Stomach (tissue), 8 donors: ENCODE measurements at regions not wholly inside any gene's neighbourhood (a gene's known extent, or its start where the extent isn't known, plus 50 kb on each side); places are given as distances from the start of the nearest gene placed in this dataset.

Source experiments
- DNase-seq, 2 donors: peaks; one replicate each; pipeline versions ENCODE4 v3.0.0 to v3.0.0-alpha.2; 2013 to 2019
- H3K27ac ChIP-seq, 5 donors: fragments of 200-600 bp in 4 of 5; sonication (generic) in 4 of 5; one replicate each; pipeline ENCODE4 v1.5.1; 2013 to 2019; ENCODE audit warnings: mild to moderate bottlenecking in 1 of 5, moderate library complexity in 1 of 5
- H3K27me3 ChIP-seq, 3 donors: fragments of 200-600 bp; sonication (generic); one replicate each; pipeline ENCODE4 v1.5.1; 2017 to 2019; ENCODE audit warnings: mixed run types in 1 of 3
- H3K36me3 ChIP-seq, 4 donors: fragments of 200-600 bp; sonication (generic); 1 replicate in 3 of 4; 2 replicates in 1 of 4; pipeline ENCODE4 v1.5.1; 2016 to 2019
- H3K4me1 ChIP-seq, 4 donors: fragments of 200-600 bp; sonication (generic); one replicate each; pipeline ENCODE4 v1.5.1; 2016 to 2019
- H3K4me3 ChIP-seq, 4 donors: fragments of 200-600 bp; sonication (generic) in 3 of 4; one replicate each; pipeline ENCODE4 v1.5.1; 2016 to 2019; ENCODE audit warnings: mild to moderate bottlenecking in 1 of 4
- H3K9me3 ChIP-seq, 4 donors: fragments of 200-600 bp; sonication (generic); one replicate each; pipeline ENCODE4 v1.5.1; 2016 to 2019
- CTCF ChIP-seq, 7 experiments: fragments of 450-650 bp in 4 of 7; fragments of 200-600 bp in 3 of 7; sonication (generic) in 3 of 7; IDR thresholded peaks; one replicate each; pipeline ENCODE4 v1.5.1; 2016 to 2019; ENCODE audit warnings: antibody characterized with exemption in 7 of 7, control low read depth in 2 of 7, mild to moderate bottlenecking in 1 of 7
- EP300 ChIP-seq: sonication (generic); formaldehyde crosslinking; IDR thresholded peaks from one replicate; pipeline ENCODE4 v1.6.1; 2017; ENCODE audit warnings: antibody characterized with exemption
- POLR2A ChIP-seq, 4 donors: fragments of 450-650 bp; IDR thresholded peaks; one replicate each; pipeline ENCODE4 v1.6.1; 2016; ENCODE audit warnings: antibody characterized with exemption in 4 of 4, control low read depth in 2 of 4, mild to moderate bottlenecking in 1 of 4, moderate library complexity in 1 of 4
- POLR2AphosphoS5 ChIP-seq, 3 donors: sonication (generic); formaldehyde crosslinking; IDR thresholded peaks; one replicate each; pipeline ENCODE4 v1.6.1; 2016; ENCODE audit warnings: antibody characterized with exemption in 3 of 3
- WGBS, 5 donors: extraction: QIAGEN DNeasy Blood & Tissue Kit in 3 of 5; methylation state at CpG; one replicate each; pipeline versions ENCODE4 v1.1.5 to v1.1.7; 2013 to 2018; 5-methylcytosine and 5-hydroxymethylcytosine counted together
- intact Hi-C: fragments of 100-400 bp; cut with DNase I; formaldehyde crosslinking; loops from one replicate; pipeline ENCODE4 v1.15.1; 2023; ENCODE audit warnings: low total_unique reads
- donor health status: healthy with polysubstance abuse.
- donor health status: Bipolar disorder and iron deficiency.
- donor health status: healthy.

- no peaks in the 10 kb centered on the region for H3K4me1 ChIP-seq
- intact Hi-C loops: no loop called here
- WGBS, 5 donors: 63 to 76% (median 73%) methylated on average over 2 of the region's 2 CpGs
- no peak for DNase-seq
- TF ChIP-seq EP300: no peak
- no peak for TF ChIP-seq CTCF (IDR thresholded peaks at IDR 0.05)
- TF ChIP-seq POLR2A (IDR thresholded peaks at IDR 0.05): no peak
- TF ChIP-seq POLR2AphosphoS5 (IDR thresholded peaks at IDR 0.05): no peak
- H3K36me3 ChIP-seq: no peaks in the 10 kb centered on the region
- H3K27me3 ChIP-seq: no peaks in the 10 kb centered on the region
- H3K4me3 ChIP-seq: no peak overlapping the region
- H3K27ac ChIP-seq: no peak overlapping the region
- peaks cover 0 to 6% (median 0%) of the 10 kb centered on the region in 4 donors for H3K9me3 ChIP-seq
Measured at GRCh38 chr12:97259098-97259497, 203.5 kb upstream of the RMST start.

GRCh38 chr12:97260786-97261185, 201.8 kb upstream of the RMST start:
- H3K27me3 ChIP-seq: no peaks in the 10 kb centered on the region
- no peak overlapping the region for H3K4me3 ChIP-seq
- WGBS, 5 donors: 74 to 79% (median 77%) methylated on average over 9 of the region's 9 CpGs
- H3K36me3 ChIP-seq: no peaks in the 10 kb centered on the region
- TF ChIP-seq POLR2A (IDR thresholded peaks at IDR 0.05): no peak
- no peak for TF ChIP-seq POLR2AphosphoS5 (IDR thresholded peaks at IDR 0.05)
- no peak for TF ChIP-seq EP300
- TF ChIP-seq CTCF (IDR thresholded peaks at IDR 0.05): no peak
- H3K27ac ChIP-seq: no peak overlapping the region
- intact Hi-C loops: no loop called here
- H3K9me3 ChIP-seq: peaks cover 0 to 6% (median 0%) of the 10 kb centered on the region in 4 donors
- DNase-seq: no peak
- H3K4me1 ChIP-seq: no peaks in the 10 kb centered on the region

DNA sequence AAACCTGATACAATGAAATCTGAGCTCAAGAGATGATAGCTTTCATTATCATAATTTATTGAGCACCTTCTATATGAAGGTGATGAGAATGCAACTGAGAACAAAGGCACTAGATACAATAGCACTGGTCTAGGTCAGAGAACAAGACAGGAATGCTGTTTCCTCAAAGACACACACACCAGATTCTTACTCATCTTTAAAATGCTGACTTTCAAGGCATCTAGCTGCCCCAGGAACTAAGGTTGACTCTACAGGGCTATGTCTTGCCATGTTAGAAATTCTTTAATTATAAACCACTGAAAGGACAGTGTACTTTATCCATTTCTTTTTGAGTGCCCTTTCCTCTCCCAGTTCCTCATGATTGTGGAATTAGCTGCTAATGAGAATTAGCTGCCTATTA, 195.4 kb upstream of the RMST start:
- Histone ChIP-seq H3K4me3 (no peak overlapping the region), H3K27ac (no peak overlapping the region), H3K4me1 (no peaks in the 10 kb centered on the region), H3K9me3 (peaks cover 0 to 17% (median 7%) of the 10 kb centered on the region in 4 donors), H3K27me3 (no peaks in the 10 kb centered on the region), H3K36me3 (no peaks in the 10 kb centered on the region)
- no peak for TF ChIP-seq EP300
- TF ChIP-seq POLR2AphosphoS5 (IDR thresholded peaks at IDR 0.05): no peak
- TF ChIP-seq POLR2A (IDR thresholded peaks at IDR 0.05): no peak
- no peak for TF ChIP-seq CTCF (IDR thresholded peaks at IDR 0.05)
- no peak for DNase-seq
- intact Hi-C loops: no loop called here

DNA sequence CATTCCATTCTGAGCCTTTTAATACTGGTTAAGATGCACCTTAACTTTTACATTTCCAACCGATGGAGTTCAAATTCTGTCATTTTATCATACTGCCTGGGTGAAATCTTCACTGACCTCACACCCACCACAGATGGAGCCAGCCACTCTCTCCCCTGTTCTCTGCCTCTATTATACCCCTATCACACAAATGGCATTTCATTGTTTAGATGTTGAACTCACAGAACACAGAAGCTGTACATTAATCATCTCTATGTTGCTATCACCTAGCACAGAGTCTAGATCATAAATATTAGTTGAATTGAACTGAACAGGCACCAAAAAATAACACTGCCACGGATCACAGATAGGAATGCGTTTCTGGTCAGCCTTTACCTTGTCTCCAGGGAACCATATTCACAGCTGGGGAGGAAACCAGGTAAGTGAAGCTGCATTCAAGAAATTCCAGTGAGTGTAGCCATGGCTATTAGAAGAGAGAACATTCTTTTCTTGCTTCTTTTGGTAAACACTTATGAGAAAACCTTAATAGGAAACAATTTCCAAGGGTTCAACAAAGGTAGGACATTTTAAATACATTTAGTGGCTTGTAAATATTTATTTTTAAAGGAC, 194.9 kb upstream of the RMST start:
- 38 to 46% (median 41%) methylated on average over 3 of the region's 3 CpGs for WGBS, 5 donors
- H3K4me1 ChIP-seq: no peaks in the 10 kb centered on the region
- DNase-seq: no peak
- H3K4me3 ChIP-seq: no peak overlapping the region
- H3K27me3 ChIP-seq: no peaks in the 10 kb centered on the region
- no peak overlapping the region for H3K27ac ChIP-seq
- intact Hi-C loops: no loop called here
- no peak for TF ChIP-seq POLR2A (IDR thresholded peaks at IDR 0.05)
- TF ChIP-seq CTCF (IDR thresholded peaks at IDR 0.05): no peak
- no peak for TF ChIP-seq EP300
- TF ChIP-seq POLR2AphosphoS5 (IDR thresholded peaks at IDR 0.05): no peak
- peaks cover 0 to 21% (median 9%) of the 10 kb centered on the region in 4 donors for H3K9me3 ChIP-seq
- H3K36me3 ChIP-seq: no peaks in the 10 kb centered on the region
